GM12801 (cell line): ENCODE measurements at regions not wholly inside any gene's neighbourhood (a gene's known extent, or its start where the extent isn't known, plus 50 kb on each side); places are given as distances from the start of the nearest gene placed in this dataset.

ENCODE experiments used
- TF ChIP-seq, protein P1 (sequence below): IDR thresholded peaks from one replicate; pipeline ENCODE4 v1.5.1; 2011; ENCODE audit warnings: control low read depth; ENCODE audit not compliant: insufficient read length; ENCODE audit errors: extremely low read depth

DNA sequence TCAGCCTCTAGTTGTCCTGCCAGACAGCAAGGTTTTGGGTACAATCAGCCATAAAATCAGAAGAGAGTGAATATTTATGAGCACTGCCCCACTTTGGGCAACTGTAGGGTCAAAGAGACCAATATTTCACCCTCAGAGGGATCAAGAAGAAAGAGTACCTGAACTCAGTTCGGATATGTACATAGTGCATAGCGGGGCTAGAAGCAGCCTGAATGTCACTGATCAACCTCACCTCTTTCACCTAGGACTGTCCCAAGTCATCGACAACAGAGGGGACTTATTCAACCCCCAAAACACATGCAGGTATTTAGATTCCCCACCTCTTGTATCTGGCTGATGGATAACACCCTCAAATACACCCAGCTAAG is 446.9 kb downstream of the COG6 start:
- TF ChIP-seq, protein P1, sequence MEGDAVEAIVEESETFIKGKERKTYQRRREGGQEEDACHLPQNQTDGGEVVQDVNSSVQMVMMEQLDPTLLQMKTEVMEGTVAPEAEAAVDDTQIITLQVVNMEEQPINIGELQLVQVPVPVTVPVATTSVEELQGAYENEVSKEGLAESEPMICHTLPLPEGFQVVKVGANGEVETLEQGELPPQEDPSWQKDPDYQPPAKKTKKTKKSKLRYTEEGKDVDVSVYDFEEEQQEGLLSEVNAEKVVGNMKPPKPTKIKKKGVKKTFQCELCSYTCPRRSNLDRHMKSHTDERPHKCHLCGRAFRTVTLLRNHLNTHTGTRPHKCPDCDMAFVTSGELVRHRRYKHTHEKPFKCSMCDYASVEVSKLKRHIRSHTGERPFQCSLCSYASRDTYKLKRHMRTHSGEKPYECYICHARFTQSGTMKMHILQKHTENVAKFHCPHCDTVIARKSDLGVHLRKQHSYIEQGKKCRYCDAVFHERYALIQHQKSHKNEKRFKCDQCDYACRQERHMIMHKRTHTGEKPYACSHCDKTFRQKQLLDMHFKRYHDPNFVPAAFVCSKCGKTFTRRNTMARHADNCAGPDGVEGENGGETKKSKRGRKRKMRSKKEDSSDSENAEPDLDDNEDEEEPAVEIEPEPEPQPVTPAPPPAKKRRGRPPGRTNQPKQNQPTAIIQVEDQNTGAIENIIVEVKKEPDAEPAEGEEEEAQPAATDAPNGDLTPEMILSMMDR: no peak

GRCh38 chr13:40102854-40103253 is 447.4 kb downstream of the COG6 start:
- TF ChIP-seq, protein P1: no peak

- TF ChIP-seq, protein P1: no peak
Measured at GRCh38 chr13:40103864-40104263, 448.4 kb downstream of the COG6 start.

- TF ChIP-seq, protein P1: no peak
Measured at GRCh38 chr13:40105231-40105630, 449.8 kb downstream of the COG6 start.

GRCh38 chr13:40109351-40109844 is 453.9 kb downstream of the COG6 start:
- TF ChIP-seq, protein P1: no peak

DNA sequence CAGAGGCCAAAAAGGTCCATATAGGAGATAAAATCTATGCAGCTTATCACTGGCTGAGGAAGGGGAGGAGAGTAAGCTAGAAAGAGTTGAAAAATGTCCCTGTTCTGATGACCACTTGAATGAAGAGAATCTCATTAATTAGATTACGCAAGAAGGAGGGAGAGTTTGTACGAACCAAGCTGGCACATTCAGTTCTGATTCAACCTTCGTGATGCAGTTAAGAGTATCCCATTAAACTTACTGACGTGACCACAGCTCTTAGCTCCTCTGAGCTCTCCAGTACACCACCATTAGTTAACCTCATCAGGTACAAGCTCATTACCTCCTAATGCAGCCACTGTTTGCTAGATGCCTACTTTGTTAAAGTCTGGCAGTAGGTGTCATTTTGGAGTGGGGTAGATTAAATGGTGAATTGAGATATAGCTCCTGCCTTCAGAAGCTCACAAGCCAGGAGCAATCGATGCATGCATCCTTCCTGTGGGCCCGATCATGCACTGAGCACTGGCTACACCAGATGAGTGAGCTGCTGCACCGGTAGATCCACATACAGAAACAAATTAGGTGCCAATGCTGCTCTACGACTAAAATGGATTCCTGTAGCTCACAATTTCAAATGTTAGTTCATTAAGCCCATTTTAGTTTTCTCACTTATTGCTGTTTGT is 458.3 kb downstream of the COG6 start:
- TF ChIP-seq, protein P1: no peak

DNA sequence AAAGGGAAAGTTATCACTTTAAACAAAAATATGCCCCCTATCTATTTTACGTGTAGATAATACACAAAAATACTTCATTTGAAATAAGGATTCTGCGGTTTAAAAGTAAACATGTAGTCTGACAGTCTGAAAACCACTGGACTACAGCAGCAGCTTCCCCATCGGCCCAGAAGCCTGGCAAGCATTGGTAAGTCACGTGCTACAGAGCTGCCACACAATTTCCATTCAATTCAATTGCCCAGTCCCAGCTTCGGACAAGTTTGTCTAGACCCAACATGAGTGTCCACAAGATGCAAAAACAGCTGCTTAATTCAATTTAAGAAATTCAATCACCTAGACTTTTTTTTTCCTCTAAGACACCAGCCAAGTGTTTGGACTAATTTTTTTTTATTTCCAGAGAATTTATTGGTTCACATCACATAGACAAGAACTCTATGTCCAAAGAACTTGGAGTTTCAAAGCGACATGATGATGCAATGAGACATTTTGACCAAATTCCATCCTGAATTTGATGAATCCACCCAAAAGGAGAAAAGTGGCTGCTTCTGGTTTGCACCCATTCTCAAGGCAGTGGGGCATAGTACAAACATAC is 458.9 kb downstream of the COG6 start:
- TF ChIP-seq, protein P1: no peak
